SJSA1 (cell line): ENCODE measurements at regions not wholly inside any gene's neighbourhood (a gene's known extent, or its start where the extent isn't known, plus 50 kb on each side); places are given as distances from the start of the nearest gene placed in this dataset.
A peak's percentile ranks its signal among the peaks of the same experiment; 100 is the strongest.

Experiments
- DNase-seq, 2 experiments: peaks; one replicate each; pipeline ENCODE4 v3.0.0-alpha.2; 2015 to 2020; ENCODE audit warnings: low spot score in 2 of 2, low read depth in 1 of 2
- H3K27ac ChIP-seq: fragments of 250-450 bp; sonication (Bioruptor Pico); 2 replicates; pipeline ENCODE4 v1.5.1; 2020; ENCODE audit warnings: mild to moderate bottlenecking, moderate library complexity
- H3K27me3 ChIP-seq: fragments of 250-450 bp; sonication (Bioruptor Pico); replicated peaks from 2 replicates; pipeline ENCODE4 v1.5.1; 2020; ENCODE audit warnings: mild to moderate bottlenecking, moderate library complexity
- H3K36me3 ChIP-seq: fragments of 250-450 bp; sonication (Bioruptor Pico); 2 replicates; pipeline ENCODE4 v1.5.1; 2020; ENCODE audit warnings: mild to moderate bottlenecking
- H3K4me1 ChIP-seq: fragments of 250-450 bp; sonication (Bioruptor Pico); replicated peaks from 2 replicates; pipeline ENCODE4 v1.6.1; 2021; ENCODE audit warnings: mild to moderate bottlenecking
- H3K4me3 ChIP-seq: fragments of 250-450 bp; sonication (Bioruptor Pico); 2 replicates; pipeline ENCODE4 v1.5.1; 2020; ENCODE audit warnings: mild to moderate bottlenecking
- H3K9me3 ChIP-seq: fragments of 250-450 bp; sonication (Bioruptor Pico); replicated peaks from 2 replicates; pipeline ENCODE4 v1.5.1; 2020; ENCODE audit warnings: mild to moderate bottlenecking

GRCh38 chr2:238690511-238690910, 157.4 kb upstream of the TWIST2 start:
- no peaks in the 10 kb centered on the region for H3K9me3 ChIP-seq
- H3K27ac ChIP-seq = no peak overlapping the region
- no peaks in the 10 kb centered on the region for H3K36me3 ChIP-seq
- no peak for DNase-seq
- no peaks in the 10 kb centered on the region for H3K27me3 ChIP-seq
- H3K4me1 ChIP-seq = peaks cover 13% of the 10 kb centered on the region
- no peak overlapping the region for H3K4me3 ChIP-seq

- Histone ChIP-seq H3K4me1 (peaks cover 15% of the 10 kb centered on the region), H3K9me3 (no peaks in the 10 kb centered on the region), H3K36me3 (no peaks in the 10 kb centered on the region), H3K27me3 (no peaks in the 10 kb centered on the region), H3K4me3 (no peak overlapping the region), H3K27ac (no peak overlapping the region)
- no peak for DNase-seq
Measured at GRCh38 chr2:238691596-238692491, 156.0 kb upstream of the TWIST2 start.

- no peak overlapping the region for H3K27ac ChIP-seq
- no peak for DNase-seq
- no peaks in the 10 kb centered on the region for H3K27me3 ChIP-seq
- H3K4me1 ChIP-seq = peaks cover 15% of the 10 kb centered on the region
- no peaks in the 10 kb centered on the region for H3K9me3 ChIP-seq
- H3K4me3 ChIP-seq = no peak overlapping the region
- H3K36me3 ChIP-seq = no peaks in the 10 kb centered on the region
Measured at GRCh38 chr2:238692562-238692961, 155.3 kb upstream of the TWIST2 start.

GRCh38 chr2:238693337-238694093, 154.4 kb upstream of the TWIST2 start:
- H3K27ac ChIP-seq = no peak overlapping the region
- H3K27me3 ChIP-seq = no peaks in the 10 kb centered on the region
- no peaks in the 10 kb centered on the region for H3K36me3 ChIP-seq
- no peaks in the 10 kb centered on the region for H3K9me3 ChIP-seq
- no peak for DNase-seq
- H3K4me1 ChIP-seq = peaks cover 15% of the 10 kb centered on the region
- H3K4me3 ChIP-seq = no peak overlapping the region

- peaks cover 15% of the 10 kb centered on the region for H3K4me1 ChIP-seq
- no peaks in the 10 kb centered on the region for H3K36me3 ChIP-seq
- H3K4me3 ChIP-seq = no peak overlapping the region
- no peak for DNase-seq
- no peak overlapping the region for H3K27ac ChIP-seq
- no peaks in the 10 kb centered on the region for H3K9me3 ChIP-seq
- H3K27me3 ChIP-seq = no peaks in the 10 kb centered on the region
Measured at GRCh38 chr2:238694136-238694755, 153.6 kb upstream of the TWIST2 start.

- Histone ChIP-seq H3K36me3 (no peaks in the 10 kb centered on the region), H3K27ac (0 out of 2 replicates have a peak overlapping the region, but pooled peaks have one; percentile 3), H3K9me3 (no peaks in the 10 kb centered on the region), H3K4me1 (peaks cover 15% of the 10 kb centered on the region), H3K27me3 (no peaks in the 10 kb centered on the region), H3K4me3 (no peak overlapping the region)
- DNase-seq = no peak
Measured at GRCh38 chr2:238694922-238695321, 153.0 kb upstream of the TWIST2 start.

- DNase-seq = peak in 1 of 2 experiments; percentile 37
- 0 out of 2 replicates have a peak overlapping the region, but pooled peaks have one; percentile 3 for H3K27ac ChIP-seq
- no peak overlapping the region for H3K4me3 ChIP-seq
- no peaks in the 10 kb centered on the region for H3K36me3 ChIP-seq
- H3K9me3 ChIP-seq = no peaks in the 10 kb centered on the region
- peaks cover 15% of the 10 kb centered on the region for H3K4me1 ChIP-seq
- H3K27me3 ChIP-seq = no peaks in the 10 kb centered on the region
Measured at GRCh38 chr2:238695538-238695937, 152.3 kb upstream of the TWIST2 start.

GRCh38 chr2:238696331-238696730, 151.6 kb upstream of the TWIST2 start:
- no peak overlapping the region for H3K4me3 ChIP-seq
- no peak for DNase-seq
- H3K4me1 ChIP-seq = peaks cover 15% of the 10 kb centered on the region

GRCh38 chr2:238696786-238697185, 151.1 kb upstream of the TWIST2 start:
- H3K36me3 ChIP-seq = no peaks in the 10 kb centered on the region
- no peaks in the 10 kb centered on the region for H3K27me3 ChIP-seq
- DNase-seq = no peak
- no peak overlapping the region for H3K4me3 ChIP-seq
- no peaks in the 10 kb centered on the region for H3K9me3 ChIP-seq
- no peak overlapping the region for H3K27ac ChIP-seq
- peaks cover 15% of the 10 kb centered on the region for H3K4me1 ChIP-seq

More at GRCh38 chr2:238696331-238696730, 151.6 kb upstream of the TWIST2 start:
- Histone ChIP-seq H3K27me3 (no peaks in the 10 kb centered on the region), H3K9me3 (no peaks in the 10 kb centered on the region), H3K36me3 (no peaks in the 10 kb centered on the region), H3K27ac (no peak overlapping the region)

- no peak overlapping the region for H3K4me3 ChIP-seq
- H3K36me3 ChIP-seq = no peaks in the 10 kb centered on the region
- DNase-seq = no peak
- H3K27me3 ChIP-seq = no peaks in the 10 kb centered on the region
- no peaks in the 10 kb centered on the region for H3K9me3 ChIP-seq
- no peak overlapping the region for H3K27ac ChIP-seq
- peaks cover 15% of the 10 kb centered on the region for H3K4me1 ChIP-seq
Measured at GRCh38 chr2:238697193-238698071, 150.5 kb upstream of the TWIST2 start.

- DNase-seq = no peak
- Histone ChIP-seq H3K27me3 (no peaks in the 10 kb centered on the region), H3K27ac (no peak overlapping the region), H3K9me3 (no peaks in the 10 kb centered on the region), H3K4me3 (no peak overlapping the region), H3K36me3 (no peaks in the 10 kb centered on the region), H3K4me1 (peaks cover 15% of the 10 kb centered on the region)
Measured at GRCh38 chr2:238698072-238698352, 149.9 kb upstream of the TWIST2 start.

- Histone ChIP-seq H3K9me3 (no peaks in the 10 kb centered on the region), H3K27me3 (no peaks in the 10 kb centered on the region), H3K4me1 (peaks cover 15% of the 10 kb centered on the region), H3K36me3 (no peaks in the 10 kb centered on the region), H3K27ac (no peak overlapping the region), H3K4me3 (no peak overlapping the region)
- no peak for DNase-seq
Measured at GRCh38 chr2:238698451-238699306, 149.2 kb upstream of the TWIST2 start.
